CD4-positive, alpha-beta T cell (primary cell): ENCODE measurements at regions not wholly inside any gene's neighbourhood (a gene's known extent, or its start where the extent isn't known, plus 50 kb on each side); places are given as distances from the start of the nearest gene placed in this dataset.

Source experiments
- ATAC-seq: fragments of 200-7000 bp; cut with Tn5 transposase; one replicate; pipeline ENCODE4 v1.10.0; 2022; ENCODE audit warnings: mild to moderate bottlenecking; ENCODE audit not compliant: poor library complexity
- CTCF ChIA-PET: fragments of 350-600 bp; sonication (Branson Sonifier 250); formaldehyde crosslinking; loops from one replicate; lab custom pipeline; 2021; ENCODE audit warnings: antibody characterized with exemption, inconsistent platforms; lab: Charles Lee
- POLR2A ChIA-PET: fragments of 350-600 bp; sonication (Branson Sonifier 250); formaldehyde crosslinking; loops from one replicate; lab custom pipeline; 2021; ENCODE audit warnings: antibody characterized with exemption, inconsistent platforms; lab: Charles Lee
- DNase-seq, 14 experiments: peaks; one replicate each; pipeline ENCODE4 v3.0.0-alpha.2; 2013 to 2020; ENCODE audit warnings: mixed read lengths in 2 of 14
- H3K27ac ChIP-seq, 2 donors: one replicate each; pipeline versions ENCODE4 v1.5.1 to v1.7.0; 2013; ENCODE audit warnings: low read length in 2 of 2, low read depth in 1 of 2, mild to moderate bottlenecking in 1 of 2
- H3K27me3 ChIP-seq, 2 experiments: 1 replicate in 1 of 2; 2 replicates in 1 of 2; pipeline versions ENCODE4 v1.6.1 to v1.7.0; 2013; ENCODE audit warnings: low read length in 2 of 2, control low read depth in 1 of 2, mild to moderate bottlenecking in 1 of 2, moderate library complexity in 1 of 2; ENCODE audit not compliant: insufficient read depth in 2 of 2, control insufficient read depth in 1 of 2
- H3K36me3 ChIP-seq: one replicate; pipeline ENCODE4 v1.6.1; 2013; ENCODE audit warnings: low read length, control low read depth; ENCODE audit not compliant: insufficient read depth
- H3K4me1 ChIP-seq: one replicate; pipeline ENCODE4 v1.6.1; 2013; ENCODE audit warnings: low read length, control low read depth; ENCODE audit not compliant: insufficient read depth
- H3K4me3 ChIP-seq: one replicate; pipeline ENCODE4 v1.5.1; 2013; ENCODE audit warnings: mild to moderate bottlenecking, low read length, moderate library complexity
- H3K9me3 ChIP-seq, 2 experiments: 1 replicate in 1 of 2; 2 replicates in 1 of 2; pipeline versions ENCODE4 v1.6.1 to v1.7.0; 2013; ENCODE audit warnings: low read length in 2 of 2, mild to moderate bottlenecking in 2 of 2, control low read depth in 1 of 2, moderate library complexity in 1 of 2; ENCODE audit not compliant: control insufficient read depth in 1 of 2, insufficient read depth in 1 of 2
- H3K27ac Mint-ChIP-seq: one replicate; pipeline ENCODE4 v1.8.0; 2020; ENCODE audit warnings: mixed read lengths
- H3K27me3 Mint-ChIP-seq: one replicate; pipeline ENCODE4 v1.8.0; 2021; ENCODE audit warnings: mixed read lengths
- H3K36me3 Mint-ChIP-seq: one replicate; pipeline ENCODE4 v1.8.0; 2021; ENCODE audit warnings: low read depth, mixed read lengths
- H3K4me1 Mint-ChIP-seq: one replicate; pipeline ENCODE4 v1.8.0; 2021; ENCODE audit warnings: low read depth, mixed read lengths
- H3K4me3 Mint-ChIP-seq: one replicate; pipeline ENCODE4 v1.8.0; 2020; ENCODE audit warnings: mild to moderate bottlenecking, mixed read lengths
- H3K9me3 Mint-ChIP-seq: one replicate; pipeline ENCODE4 v1.8.0; 2020; ENCODE audit warnings: mixed read lengths
- CTCF ChIP-seq: fragments of 200-600 bp; IDR thresholded peaks from one replicate; pipeline ENCODE4 v1.8.0; 2022; ENCODE audit warnings: antibody characterized with exemption, mild to moderate bottlenecking
- intact Hi-C, 2 experiments: fragments of 100-400 bp; cut with DNase I in 1 of 2; cut with micrococcal nuclease in 1 of 2; formaldehyde crosslinking; loops; one replicate each; pipeline versions ENCODE4 v1.15.1 to v1.9.0; 2023 to 2025; cut with DNase I, micrococcal nuclease

- Mint-ChIP-seq H3K4me1 (no peaks in the 10 kb centered on the region), H3K9me3 (no peaks in the 10 kb centered on the region), H3K27me3 (peaks cover 19% of the 10 kb centered on the region), H3K36me3 (no peaks in the 10 kb centered on the region), H3K27ac (no peak overlapping the region), H3K4me3 (no peak overlapping the region)
- intact Hi-C loops, result no loop called here
- Histone ChIP-seq H3K4me3 (no peak overlapping the region), H3K9me3 (no peaks in the 10 kb centered on the region), H3K27me3 (peaks cover 0 to 3% of the 10 kb centered on the region in 2 experiments), H3K27ac (no peak overlapping the region), H3K36me3 (no peaks in the 10 kb centered on the region), H3K4me1 (no peaks in the 10 kb centered on the region)
- POLR2A ChIA-PET, result no interaction called here
- CTCF ChIA-PET, result no interaction called here
- no peak for TF ChIP-seq CTCF
- DNase-seq, result no peak
- ATAC-seq, result no peak
These were observed 92.3 kb downstream of the C1D start for GRCh38 chr2:67970542-67970941.

- Histone ChIP-seq H3K27ac (no peak overlapping the region), H3K4me3 (no peak overlapping the region), H3K36me3 (no peaks in the 10 kb centered on the region), H3K4me1 (no peaks in the 10 kb centered on the region), H3K9me3 (no peaks in the 10 kb centered on the region), H3K27me3 (peaks cover 3 to 7% of the 10 kb centered on the region in 2 experiments)
- intact Hi-C loops, result no loop called here
- Mint-ChIP-seq H3K4me1 (no peaks in the 10 kb centered on the region), H3K4me3 (no peak overlapping the region), H3K36me3 (no peaks in the 10 kb centered on the region), H3K27ac (no peak overlapping the region), H3K27me3 (peaks cover 9% of the 10 kb centered on the region), H3K9me3 (no peaks in the 10 kb centered on the region)
- TF ChIP-seq CTCF, result no peak
- DNase-seq, result peak in 2 of 14 experiments; percentile 3 to 6
- ChIA-PET CTCF (no interaction called here), POLR2A (no interaction called here)
- ATAC-seq, result no peak
These were observed 88.0 kb downstream of the C1D start for GRCh38 chr2:67974559-67975430.

- H3K27ac Mint-ChIP-seq, result no peak overlapping the region
- intact Hi-C loops, result no loop called here
- no peaks in the 10 kb centered on the region for H3K36me3 Mint-ChIP-seq
These were observed 85.3 kb downstream of the C1D start for GRCh38 chr2:67977464-67977863.

More at GRCh38 chr2:67977464-67977863, 85.3 kb downstream of the C1D start:
- H3K9me3 Mint-ChIP-seq, result no peaks in the 10 kb centered on the region
- ATAC-seq (no peak), DNase-seq (no peak)
- ChIA-PET CTCF (no interaction called here), POLR2A (no interaction called here)
- Histone ChIP-seq H3K27ac (no peak overlapping the region), H3K4me3 (no peak overlapping the region), H3K9me3 (no peaks in the 10 kb centered on the region), H3K27me3 (peaks cover 3 to 7% of the 10 kb centered on the region in 2 experiments), H3K4me1 (no peaks in the 10 kb centered on the region), H3K36me3 (no peaks in the 10 kb centered on the region)
- H3K27me3 Mint-ChIP-seq, result peaks cover 4% of the 10 kb centered on the region
- TF ChIP-seq CTCF, result no peak
- H3K4me3 Mint-ChIP-seq, result no peak overlapping the region
- no peaks in the 10 kb centered on the region for H3K4me1 Mint-ChIP-seq
